ENCODE measurements at regions not wholly inside any gene's neighbourhood (a gene's known extent, or its start where the extent isn't known, plus 50 kb on each side); places are given as distances from the start of the nearest gene placed in this dataset.

DNA sequence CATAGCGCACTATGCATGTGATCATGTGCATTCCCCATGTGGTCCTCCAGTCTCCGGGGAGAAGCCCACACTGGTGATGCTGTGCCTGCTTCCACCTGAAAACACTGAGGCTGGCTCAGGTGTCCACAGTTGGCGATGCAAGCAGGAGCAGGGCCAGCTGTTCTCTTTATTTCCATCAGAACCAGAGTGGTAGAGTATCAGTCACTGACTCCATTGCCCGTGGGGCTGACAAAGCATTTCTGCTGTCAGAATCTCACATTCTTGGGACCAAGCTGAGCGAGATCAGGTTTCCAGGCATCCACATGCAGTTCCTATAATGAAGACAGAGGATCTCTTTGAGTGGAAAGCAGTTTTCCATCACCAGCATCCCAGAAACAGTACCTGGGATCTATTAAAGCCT, 52.5 kb downstream of the GADD45G start:
- TF ChIP-seq CTCF (IDR thresholded peaks at IDR 0.05) (no peak), EP300 (IDR thresholded peaks at IDR 0.05) (no peak), POLR2A (IDR thresholded peaks at IDR 0.05) (no peak), POLR2AphosphoS5 (IDR thresholded peaks at IDR 0.05) (no peak)

Measured in gastroesophageal sphincter (tissue), 3 donors.